Trophoblast cell (in vitro differentiated cells and primary cell): ENCODE measurements at regions not wholly inside any gene's neighbourhood (a gene's known extent, or its start where the extent isn't known, plus 50 kb on each side); places are given as distances from the start of the nearest gene placed in this dataset.

ENCODE experiments used
- DNase-seq, 2 donors: peaks; one replicate each; pipeline ENCODE4 v3.0.0-alpha.2; 2016
- H2AFZ ChIP-seq: 2 replicates; pipeline ENCODE4 v1.6.1; 2013; ENCODE audit warnings: low read length, moderate library complexity, mild to moderate bottlenecking; ENCODE audit not compliant: insufficient read depth, poor library complexity
- H2AK5ac ChIP-seq: 2 replicates; pipeline ENCODE4 v1.6.1; 2013; ENCODE audit warnings: mild to moderate bottlenecking, low read length
- H2BK120ac ChIP-seq: 2 replicates; pipeline ENCODE4 v1.6.1; 2013; ENCODE audit warnings: low read length, mild to moderate bottlenecking, moderate library complexity; ENCODE audit not compliant: insufficient read depth, poor library complexity
- H2BK12ac ChIP-seq: 2 replicates; pipeline ENCODE4 v1.6.1; 2013; ENCODE audit warnings: mild to moderate bottlenecking, low read length, moderate library complexity
- H2BK5ac ChIP-seq: 2 replicates; pipeline ENCODE4 v1.6.1; 2013; ENCODE audit warnings: low read length, low read depth, moderate library complexity, mild to moderate bottlenecking; ENCODE audit not compliant: poor library complexity
- H3K14ac ChIP-seq: 2 replicates; pipeline ENCODE4 v1.6.1; 2013; ENCODE audit warnings: mild to moderate bottlenecking, low read length
- H3K18ac ChIP-seq: 2 replicates; pipeline ENCODE4 v1.6.1; 2013; ENCODE audit warnings: mild to moderate bottlenecking, low read length
- H3K23ac ChIP-seq: 2 replicates; pipeline ENCODE4 v1.6.1; 2013; ENCODE audit warnings: low read length
- H3K27ac ChIP-seq: 2 replicates; pipeline ENCODE4 v1.5.1; 2013; ENCODE audit warnings: low read depth, mild to moderate bottlenecking, inconsistent platforms, low read length, moderate library complexity
- H3K27me3 ChIP-seq: 2 replicates; pipeline ENCODE4 v1.6.1; 2013; ENCODE audit warnings: inconsistent platforms, mild to moderate bottlenecking, low read length, moderate library complexity; ENCODE audit not compliant: insufficient read depth
- H3K36me3 ChIP-seq, 2 experiments: 1 replicate in 1 of 2; 2 replicates in 1 of 2; pipeline ENCODE4 v1.6.1; 2013; ENCODE audit warnings: low read length in 2 of 2, mild to moderate bottlenecking in 2 of 2, moderate library complexity in 1 of 2; ENCODE audit not compliant: insufficient read depth in 2 of 2, control insufficient read depth in 1 of 2
- H3K4ac ChIP-seq: 2 replicates; pipeline ENCODE4 v1.6.1; 2013; ENCODE audit warnings: low read depth, mild to moderate bottlenecking, low read length, moderate library complexity
- H3K4me1 ChIP-seq, 2 experiments: 1 replicate in 1 of 2; 2 replicates in 1 of 2; pipeline ENCODE4 v1.6.1; 2013; ENCODE audit warnings: low read length in 2 of 2, mild to moderate bottlenecking in 2 of 2, moderate library complexity in 1 of 2; ENCODE audit not compliant: insufficient read depth in 2 of 2, control insufficient read depth in 1 of 2
- H3K4me2 ChIP-seq: 2 replicates; pipeline ENCODE4 v1.6.1; 2013; ENCODE audit warnings: inconsistent platforms, mild to moderate bottlenecking, low read length, moderate library complexity
- H3K4me3 ChIP-seq: 2 replicates; pipeline ENCODE4 v1.5.1; 2013; ENCODE audit warnings: mild to moderate bottlenecking, low read depth, low read length, inconsistent platforms
- H3K79me1 ChIP-seq: one replicate; pipeline ENCODE4 v1.6.1; 2013; ENCODE audit warnings: low read length
- H3K79me2 ChIP-seq: 2 replicates; pipeline ENCODE4 v1.6.1; 2013; ENCODE audit warnings: low read length, mild to moderate bottlenecking; ENCODE audit not compliant: control insufficient read depth, insufficient read depth, poor library complexity
- H3K9ac ChIP-seq: 2 replicates; pipeline ENCODE4 v1.6.1; 2013; ENCODE audit warnings: mild to moderate bottlenecking, low read length
- H3K9me3 ChIP-seq: 2 replicates; pipeline ENCODE4 v1.6.1; 2013; ENCODE audit warnings: low read depth, mild to moderate bottlenecking, control low read depth, inconsistent platforms, low read length; ENCODE audit not compliant: insufficient read depth
- H4K12ac ChIP-seq: 2 replicates; pipeline ENCODE4 v1.6.1; 2013; ENCODE audit warnings: low read depth, mild to moderate bottlenecking, low read length, moderate library complexity
- H4K8ac ChIP-seq: 2 replicates; pipeline ENCODE4 v1.6.1; 2013; ENCODE audit warnings: low read depth, mild to moderate bottlenecking, low read length, moderate library complexity
- H4K91ac ChIP-seq: one replicate; pipeline ENCODE4 v1.6.1; 2013; ENCODE audit warnings: low read depth, mild to moderate bottlenecking, low read length, moderate library complexity
- WGBS: extraction: QIAGEN DNeasy Blood & Tissue Kit; methylation state at CpG from one replicate; pipeline ENCODE4 v1.1.7; 2013; ENCODE audit warnings: missing lambda C conversion rate; ENCODE audit not compliant: insufficient read length, insufficient coverage; ENCODE audit errors: extremely low coverage; 5-methylcytosine and 5-hydroxymethylcytosine counted together

GRCh38 chr4:156347412-156348075 is 393.9 kb upstream of the CTSO start:
- H4K12ac ChIP-seq: peak overlapping the region; percentile 54
- no peak overlapping the region for H3K4me3 ChIP-seq
- peak overlapping the region; percentile 99 for H2BK5ac ChIP-seq

GRCh38 chr4:156346959-156347385 is 393.3 kb upstream of the CTSO start:
- H3K9ac ChIP-seq: no peak overlapping the region
- H3K14ac ChIP-seq: no peak overlapping the region
- no peak overlapping the region for H3K18ac ChIP-seq
- H3K4me1 ChIP-seq: peaks cover 2% of the 10 kb centered on the region in 2 experiments
- no peak overlapping the region for H2BK120ac ChIP-seq
- no peak overlapping the region for H2BK5ac ChIP-seq
- H4K12ac ChIP-seq: no peak overlapping the region
- no peaks in the 10 kb centered on the region for H3K36me3 ChIP-seq
- peak overlapping the region; percentile 90 for H3K27ac ChIP-seq
- H4K8ac ChIP-seq: no peak overlapping the region
- H3K23ac ChIP-seq: no peak overlapping the region
- H2AK5ac ChIP-seq: no peak overlapping the region
- H3K79me1 ChIP-seq: peaks cover 3% of the 10 kb centered on the region
- H3K27me3 ChIP-seq: no peaks in the 10 kb centered on the region
- no peak for DNase-seq
- H3K9me3 ChIP-seq: no peaks in the 10 kb centered on the region
- H3K4ac ChIP-seq: no peak overlapping the region
- H4K91ac ChIP-seq: no peak overlapping the region
- no peak overlapping the region for H2BK12ac ChIP-seq
- H2AFZ ChIP-seq: no peak overlapping the region
- H3K4me3 ChIP-seq: no peak overlapping the region
- H3K4me2 ChIP-seq: peak overlapping the region; percentile 39
- no peaks in the 10 kb centered on the region for H3K79me2 ChIP-seq

More at GRCh38 chr4:156347412-156348075, 393.9 kb upstream of the CTSO start:
- H3K9ac ChIP-seq: no peak overlapping the region
- peak overlapping the region; percentile 76 for H4K8ac ChIP-seq
- H3K18ac ChIP-seq: peak overlapping the region; percentile 67
- peak overlapping the region; percentile 31 for H3K4me2 ChIP-seq
- no peak overlapping the region for H3K23ac ChIP-seq
- peak; percentile 57 to 81 for DNase-seq
- peak overlapping the region; percentile 92 for H3K27ac ChIP-seq
- H3K4ac ChIP-seq: peak overlapping the region; percentile 88
- no peaks in the 10 kb centered on the region for H3K27me3 ChIP-seq
- peak overlapping the region; percentile 77 for H3K14ac ChIP-seq
- H2AFZ ChIP-seq: no peak overlapping the region
- H4K91ac ChIP-seq: peak overlapping the region; percentile 77
- no peaks in the 10 kb centered on the region for H3K79me2 ChIP-seq
- peaks cover 2% of the 10 kb centered on the region in 2 experiments for H3K4me1 ChIP-seq
- H3K36me3 ChIP-seq: no peaks in the 10 kb centered on the region
- peak overlapping the region; percentile 31 for H2AK5ac ChIP-seq
- H3K9me3 ChIP-seq: no peaks in the 10 kb centered on the region
- peak overlapping the region; percentile 99 for H2BK120ac ChIP-seq
- H3K79me1 ChIP-seq: peaks cover 3% of the 10 kb centered on the region
- peak overlapping the region; percentile 92 for H2BK12ac ChIP-seq

GRCh38 chr4:156344397-156344796 is 390.7 kb upstream of the CTSO start:
- no peak for DNase-seq
- Histone ChIP-seq H2BK5ac (no peak overlapping the region), H3K4me2 (no peak overlapping the region), H3K14ac (no peak overlapping the region), H4K91ac (no peak overlapping the region), H3K18ac (no peak overlapping the region), H2AFZ (no peak overlapping the region), H4K8ac (no peak overlapping the region), H3K9ac (no peak overlapping the region), H3K23ac (no peak overlapping the region), H3K4me3 (no peak overlapping the region), H2BK12ac (no peak overlapping the region), H3K4me1 (peaks cover 2% of the 10 kb centered on the region in 2 experiments), H3K36me3 (no peaks in the 10 kb centered on the region), H4K12ac (no peak overlapping the region), H2AK5ac (no peak overlapping the region), H3K27ac (no peak overlapping the region), H3K9me3 (no peaks in the 10 kb centered on the region), H2BK120ac (no peak overlapping the region), H3K79me2 (no peaks in the 10 kb centered on the region), H3K79me1 (peaks cover 3% of the 10 kb centered on the region), H3K27me3 (no peaks in the 10 kb centered on the region), H3K4ac (no peak overlapping the region)
- WGBS: no CpG with 5 or more reads among the region's 1 CpG

- no peak overlapping the region for H3K27ac ChIP-seq
- no peaks in the 10 kb centered on the region for H3K4me1 ChIP-seq
- no peaks in the 10 kb centered on the region for H3K36me3 ChIP-seq
- no peaks in the 10 kb centered on the region for H3K9me3 ChIP-seq
- no peak overlapping the region for H3K23ac ChIP-seq
- H3K9ac ChIP-seq: no peak overlapping the region
- H3K79me1 ChIP-seq: no peaks in the 10 kb centered on the region
- no peak overlapping the region for H3K14ac ChIP-seq
- WGBS: no CpG with 5 or more reads among the region's 1 CpG
- H3K79me2 ChIP-seq: no peaks in the 10 kb centered on the region
- no peak overlapping the region for H3K4ac ChIP-seq
- H2AK5ac ChIP-seq: no peak overlapping the region
- H4K12ac ChIP-seq: no peak overlapping the region
- no peak overlapping the region for H2BK5ac ChIP-seq
- no peak overlapping the region for H3K4me3 ChIP-seq
- no peak overlapping the region for H2AFZ ChIP-seq
- no peak for DNase-seq
- no peak overlapping the region for H3K4me2 ChIP-seq
- no peak overlapping the region for H2BK12ac ChIP-seq
- H4K8ac ChIP-seq: no peak overlapping the region
- no peak overlapping the region for H2BK120ac ChIP-seq
- H3K27me3 ChIP-seq: no peaks in the 10 kb centered on the region
- no peak overlapping the region for H3K18ac ChIP-seq
- H4K91ac ChIP-seq: no peak overlapping the region
Observed at GRCh38 chr4:156336511-156336910, 382.8 kb upstream of the CTSO start.
